ENCODE measurements at regions not wholly inside any gene's neighbourhood (a gene's known extent, or its start where the extent isn't known, plus 50 kb on each side); places are given as distances from the start of the nearest gene placed in this dataset.

DNA sequence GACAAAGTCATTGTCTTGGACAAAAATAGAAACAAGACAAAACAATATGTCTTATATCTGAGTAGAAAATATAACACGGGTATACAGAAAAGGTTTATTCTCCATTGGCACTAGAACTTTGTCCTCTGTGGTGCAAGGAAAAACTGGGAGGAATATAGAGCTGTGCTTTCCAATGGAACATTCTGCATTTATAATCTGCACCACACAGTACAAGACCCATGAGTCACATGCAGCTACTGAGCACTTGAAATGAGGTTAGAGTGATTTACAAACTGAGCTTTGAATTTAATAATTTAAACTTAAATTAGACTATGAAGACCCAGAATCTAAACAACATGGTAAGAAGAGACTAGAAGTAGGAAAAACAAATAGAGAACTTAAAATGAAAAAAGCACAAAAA lies 86.1 kb downstream of the RAP2A start:
- Histone ChIP-seq H3K4me3 (no peak overlapping the region), H3K27me3 (no peaks in the 10 kb centered on the region), H3K9me3 (no peaks in the 10 kb centered on the region), H3K4me1 (no peaks in the 10 kb centered on the region), H3K27ac (no peak overlapping the region), H3K36me3 (no peaks in the 10 kb centered on the region)
- TF ChIP-seq, protein P1, sequence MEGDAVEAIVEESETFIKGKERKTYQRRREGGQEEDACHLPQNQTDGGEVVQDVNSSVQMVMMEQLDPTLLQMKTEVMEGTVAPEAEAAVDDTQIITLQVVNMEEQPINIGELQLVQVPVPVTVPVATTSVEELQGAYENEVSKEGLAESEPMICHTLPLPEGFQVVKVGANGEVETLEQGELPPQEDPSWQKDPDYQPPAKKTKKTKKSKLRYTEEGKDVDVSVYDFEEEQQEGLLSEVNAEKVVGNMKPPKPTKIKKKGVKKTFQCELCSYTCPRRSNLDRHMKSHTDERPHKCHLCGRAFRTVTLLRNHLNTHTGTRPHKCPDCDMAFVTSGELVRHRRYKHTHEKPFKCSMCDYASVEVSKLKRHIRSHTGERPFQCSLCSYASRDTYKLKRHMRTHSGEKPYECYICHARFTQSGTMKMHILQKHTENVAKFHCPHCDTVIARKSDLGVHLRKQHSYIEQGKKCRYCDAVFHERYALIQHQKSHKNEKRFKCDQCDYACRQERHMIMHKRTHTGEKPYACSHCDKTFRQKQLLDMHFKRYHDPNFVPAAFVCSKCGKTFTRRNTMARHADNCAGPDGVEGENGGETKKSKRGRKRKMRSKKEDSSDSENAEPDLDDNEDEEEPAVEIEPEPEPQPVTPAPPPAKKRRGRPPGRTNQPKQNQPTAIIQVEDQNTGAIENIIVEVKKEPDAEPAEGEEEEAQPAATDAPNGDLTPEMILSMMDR (IDR thresholded peaks at IDR 0.05) = no peak
- no peak for TF ChIP-seq POLR2AphosphoS5 (IDR thresholded peaks at IDR 0.05; ENCODE audit: insufficient read depth in 1 of 2, low read depth in 1 of 2)
- no peak for TF ChIP-seq POLR2A (IDR thresholded peaks at IDR 0.05)
- intact Hi-C loops (cut with DNase I) = no loop called here
- no peak for DNase-seq (ENCODE audit: extremely low spot score in 2 of 2)

DNA sequence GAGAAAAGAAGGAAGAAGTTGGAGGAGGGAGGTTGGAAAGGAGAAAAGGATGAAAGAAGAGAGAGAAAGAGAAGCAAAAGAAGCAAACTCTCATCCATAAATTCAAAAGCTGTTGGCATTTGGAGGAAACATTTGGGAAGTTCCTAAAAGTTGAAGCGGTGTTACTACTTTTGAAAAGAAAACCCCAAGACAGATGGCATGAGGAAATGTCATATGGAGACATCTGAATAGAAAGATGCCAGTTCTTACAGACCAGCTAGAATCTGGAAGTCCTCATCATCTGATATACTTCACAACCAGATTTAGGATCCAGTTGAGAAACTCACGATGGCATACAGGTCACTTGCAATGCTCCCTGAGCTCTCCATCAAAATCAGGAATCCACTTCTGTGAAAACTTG lies 86.9 kb downstream of the RAP2A start:
- Histone ChIP-seq H3K36me3 (no peaks in the 10 kb centered on the region), H3K4me1 (no peaks in the 10 kb centered on the region), H3K27ac (no peak overlapping the region), H3K4me3 (no peak overlapping the region), H3K9me3 (no peaks in the 10 kb centered on the region), H3K27me3 (no peaks in the 10 kb centered on the region)
- intact Hi-C loops (cut with DNase I) = no loop called here
- TF ChIP-seq POLR2AphosphoS5 (IDR thresholded peaks at IDR 0.05; ENCODE audit: insufficient read depth in 1 of 2, low read depth in 1 of 2) (no peak), POLR2A (IDR thresholded peaks at IDR 0.05) (no peak)
- TF ChIP-seq, protein P1 (IDR thresholded peaks at IDR 0.05) = no peak
- no peak for DNase-seq (ENCODE audit: extremely low spot score in 2 of 2)

DNA sequence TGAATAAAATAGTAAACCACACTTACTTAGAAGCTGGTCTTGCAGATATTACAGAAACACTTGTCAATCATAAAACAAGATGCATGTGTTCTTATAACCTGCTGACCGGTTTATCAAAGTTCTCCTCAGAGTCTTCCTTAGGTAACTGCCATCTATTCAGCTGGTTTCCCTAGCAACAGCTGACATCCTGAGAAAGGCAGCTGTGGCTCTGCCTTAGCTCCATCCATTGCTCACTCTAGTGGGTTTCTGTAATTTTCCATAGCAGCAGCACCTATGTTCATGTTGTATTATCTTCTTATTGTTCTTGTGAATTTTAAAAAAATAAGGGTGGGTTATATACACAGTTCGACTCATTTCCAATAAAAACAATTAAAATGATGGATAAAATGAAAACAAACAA lies 87.8 kb downstream of the RAP2A start:
- H3K9me3 ChIP-seq = no peaks in the 10 kb centered on the region
- TF ChIP-seq, protein P1 (IDR thresholded peaks at IDR 0.05) = no peak
- no peak for TF ChIP-seq POLR2A (IDR thresholded peaks at IDR 0.05)
- TF ChIP-seq POLR2AphosphoS5 (IDR thresholded peaks at IDR 0.05; ENCODE audit: insufficient read depth in 1 of 2, low read depth in 1 of 2) = no peak
- H3K36me3 ChIP-seq = no peaks in the 10 kb centered on the region
- intact Hi-C loops (cut with DNase I) = no loop called here
- no peaks in the 10 kb centered on the region for H3K4me1 ChIP-seq
- H3K27me3 ChIP-seq = no peaks in the 10 kb centered on the region
- H3K27ac ChIP-seq = no peak overlapping the region
- H3K4me3 ChIP-seq = no peak overlapping the region
- no peak for DNase-seq (ENCODE audit: extremely low spot score in 2 of 2)

DNA sequence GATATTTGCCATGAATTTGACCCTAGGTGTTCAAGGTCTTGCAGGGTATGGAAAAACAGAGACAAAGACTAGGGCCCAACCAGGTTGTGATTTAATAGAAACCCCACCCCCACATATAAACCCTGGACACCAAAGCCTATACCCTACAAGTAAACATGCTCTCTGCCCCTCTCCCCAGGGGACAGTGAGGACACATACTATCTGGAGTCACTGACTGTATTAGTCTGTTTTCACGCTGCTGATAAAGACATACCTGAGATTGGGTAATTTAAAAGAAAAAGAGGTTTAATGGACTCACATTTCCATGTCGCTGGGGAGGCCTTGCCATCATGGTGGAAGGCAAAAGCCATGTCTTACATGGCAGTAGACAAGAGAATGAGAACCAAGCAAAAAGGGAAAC lies 88.3 kb downstream of the RAP2A start:
- no peaks in the 10 kb centered on the region for H3K9me3 ChIP-seq
- H3K27ac ChIP-seq = no peak overlapping the region
- TF ChIP-seq, protein P1 (IDR thresholded peaks at IDR 0.05) = no peak
- TF ChIP-seq POLR2AphosphoS5 (IDR thresholded peaks at IDR 0.05; ENCODE audit: insufficient read depth in 1 of 2, low read depth in 1 of 2) (no peak), POLR2A (IDR thresholded peaks at IDR 0.05) (no peak)
- H3K4me3 ChIP-seq = no peak overlapping the region
- intact Hi-C loops (cut with DNase I) = no loop called here
- DNase-seq (ENCODE audit: extremely low spot score in 2 of 2) = no peak
- no peaks in the 10 kb centered on the region for H3K4me1 ChIP-seq
- no peaks in the 10 kb centered on the region for H3K27me3 ChIP-seq
- no peaks in the 10 kb centered on the region for H3K36me3 ChIP-seq

DNA sequence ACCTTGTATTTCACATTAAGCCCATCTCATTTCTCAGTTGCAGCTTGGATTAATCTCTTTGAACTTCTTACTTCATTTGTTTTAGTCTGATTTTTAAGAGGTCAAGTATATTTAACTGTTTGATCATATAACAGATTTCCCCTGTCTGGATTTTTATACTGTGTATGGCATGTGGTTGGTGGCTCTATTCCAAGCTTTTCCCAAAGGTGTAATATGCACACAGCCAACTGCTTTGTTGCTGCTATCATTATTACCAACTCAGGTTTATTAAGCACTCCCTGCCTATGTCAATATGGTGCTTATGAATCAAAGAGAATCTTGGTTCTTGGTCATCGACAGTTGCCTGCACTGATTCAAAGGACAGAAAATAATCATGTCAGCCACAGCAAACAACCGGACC lies 92.6 kb downstream of the RAP2A start:
- no peak for DNase-seq (ENCODE audit: extremely low spot score in 2 of 2)
- intact Hi-C loops (cut with DNase I) = no loop called here
- no peaks in the 10 kb centered on the region for H3K27me3 ChIP-seq
- no peaks in the 10 kb centered on the region for H3K4me1 ChIP-seq
- no peaks in the 10 kb centered on the region for H3K36me3 ChIP-seq
- no peaks in the 10 kb centered on the region for H3K9me3 ChIP-seq
- no peak overlapping the region for H3K4me3 ChIP-seq
- H3K27ac ChIP-seq = no peak overlapping the region
- TF ChIP-seq POLR2AphosphoS5 (IDR thresholded peaks at IDR 0.05; ENCODE audit: insufficient read depth in 1 of 2, low read depth in 1 of 2) (no peak), POLR2A (IDR thresholded peaks at IDR 0.05) (no peak)
- TF ChIP-seq, protein P1 (IDR thresholded peaks at IDR 0.05) = no peak

All from vagina (tissue), 2 donors.